ENCODE measurements at regions not wholly inside any gene's neighbourhood (a gene's known extent, or its start where the extent isn't known, plus 50 kb on each side); places are given as distances from the start of the nearest gene placed in this dataset.

- DNase-seq (ENCODE audit: extremely low spot score, unreplicated experiment): no peak
- peak overlapping the region; percentile 84 for H3K27ac Mint-ChIP-seq
- H3K9me3 Mint-ChIP-seq: no peaks in the 10 kb centered on the region
- no peaks in the 10 kb centered on the region for H3K27me3 Mint-ChIP-seq
- peak overlapping the region; percentile 21 for H3K4me3 Mint-ChIP-seq
- peaks cover 29% of the 10 kb centered on the region for H3K4me1 Mint-ChIP-seq (ENCODE audit: unreplicated experiment)
- TF ChIP-seq CTCF (conservative IDR thresholded peaks at IDR 0.05): no peak
- H3K36me3 Mint-ChIP-seq: no peaks in the 10 kb centered on the region
Measured at GRCh38 chr6:113642714-113643406, 214.3 kb upstream of the MARCKS start.

DNA sequence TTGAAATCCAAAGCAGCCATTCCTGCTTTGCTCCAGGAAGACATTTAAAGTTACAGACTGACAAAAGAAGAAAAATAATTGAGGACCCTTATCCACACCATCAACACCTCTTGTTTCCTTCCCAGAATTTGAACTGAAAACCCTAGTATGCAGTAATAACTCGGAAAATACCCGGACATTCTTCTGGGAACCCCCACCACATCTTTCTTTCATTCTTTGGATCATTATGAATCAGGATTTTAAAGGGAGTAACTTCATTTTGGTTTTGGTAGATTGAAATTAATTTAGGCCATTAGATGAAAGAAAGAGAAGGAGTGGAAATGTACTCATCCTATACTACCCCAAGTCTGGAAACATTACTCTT lies 213.8 kb upstream of the MARCKS start:
- Mint-ChIP-seq H3K36me3 (no peaks in the 10 kb centered on the region), H3K27me3 (no peaks in the 10 kb centered on the region), H3K4me3 (peak overlapping the region; percentile 21), H3K9me3 (no peaks in the 10 kb centered on the region), H3K27ac (peak overlapping the region; percentile 84), H3K4me1 (ENCODE audit: unreplicated experiment) (peaks cover 25% of the 10 kb centered on the region)
- no peak for DNase-seq (ENCODE audit: extremely low spot score, unreplicated experiment)
- TF ChIP-seq CTCF (conservative IDR thresholded peaks at IDR 0.05): no peak

GRCh38 chr6:113644861-113645575 lies 212.1 kb upstream of the MARCKS start:
- TF ChIP-seq CTCF (conservative IDR thresholded peaks at IDR 0.05): no peak
- no peaks in the 10 kb centered on the region for H3K36me3 Mint-ChIP-seq
- H3K27me3 Mint-ChIP-seq: no peaks in the 10 kb centered on the region
- no peak for DNase-seq (ENCODE audit: extremely low spot score, unreplicated experiment)
- no peaks in the 10 kb centered on the region for H3K9me3 Mint-ChIP-seq
- peak overlapping the region; percentile 15 for H3K4me3 Mint-ChIP-seq
- H3K27ac Mint-ChIP-seq: peak overlapping the region; percentile 92
- peaks cover 33% of the 10 kb centered on the region for H3K4me1 Mint-ChIP-seq (ENCODE audit: unreplicated experiment)

- peak overlapping the region; percentile 15 for H3K4me3 Mint-ChIP-seq
- peak overlapping the region; percentile 92 for H3K27ac Mint-ChIP-seq
- H3K4me1 Mint-ChIP-seq (ENCODE audit: unreplicated experiment): peaks cover 33% of the 10 kb centered on the region
- no peaks in the 10 kb centered on the region for H3K27me3 Mint-ChIP-seq
- DNase-seq (ENCODE audit: extremely low spot score, unreplicated experiment): no peak
- no peaks in the 10 kb centered on the region for H3K36me3 Mint-ChIP-seq
- no peak for TF ChIP-seq CTCF (conservative IDR thresholded peaks at IDR 0.05)
- H3K9me3 Mint-ChIP-seq: no peaks in the 10 kb centered on the region
Measured at GRCh38 chr6:113645576-113645970, 211.6 kb upstream of the MARCKS start.

DNA sequence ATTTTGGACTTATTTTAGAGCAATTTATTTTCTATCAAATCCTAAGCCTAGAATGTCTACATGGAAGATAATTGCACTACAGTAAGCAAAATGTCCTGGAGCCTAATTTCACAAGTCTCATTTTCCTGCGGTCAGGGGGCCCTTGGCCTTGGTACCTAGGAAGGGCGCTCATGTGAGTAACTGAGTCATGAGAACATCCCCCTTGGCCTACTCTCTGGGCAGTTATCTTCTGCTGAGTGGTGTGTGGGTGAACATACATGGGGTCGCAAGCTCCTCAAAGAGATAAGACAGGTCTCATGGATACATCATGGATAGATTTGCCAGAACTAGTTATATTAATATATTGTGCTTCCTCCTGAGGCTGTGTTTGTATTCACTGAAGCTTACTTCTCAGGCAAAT lies 211.2 kb upstream of the MARCKS start:
- no peak for TF ChIP-seq CTCF (conservative IDR thresholded peaks at IDR 0.05)
- Mint-ChIP-seq H3K27ac (peak overlapping the region; percentile 92), H3K36me3 (no peaks in the 10 kb centered on the region), H3K9me3 (no peaks in the 10 kb centered on the region), H3K27me3 (no peaks in the 10 kb centered on the region), H3K4me3 (no peak overlapping the region), H3K4me1 (ENCODE audit: unreplicated experiment) (peaks cover 33% of the 10 kb centered on the region)
- DNase-seq (ENCODE audit: extremely low spot score, unreplicated experiment): no peak
